ENCODE measurements at regions not wholly inside any gene's neighbourhood (a gene's known extent, or its start where the extent isn't known, plus 50 kb on each side); places are given as distances from the start of the nearest gene placed in this dataset.
"Not testable (repeated sequence)": the region's sequence is repeated elsewhere in the genome, so short reads cannot be mapped to it uniquely, and the experiment has no call there.

DNA sequence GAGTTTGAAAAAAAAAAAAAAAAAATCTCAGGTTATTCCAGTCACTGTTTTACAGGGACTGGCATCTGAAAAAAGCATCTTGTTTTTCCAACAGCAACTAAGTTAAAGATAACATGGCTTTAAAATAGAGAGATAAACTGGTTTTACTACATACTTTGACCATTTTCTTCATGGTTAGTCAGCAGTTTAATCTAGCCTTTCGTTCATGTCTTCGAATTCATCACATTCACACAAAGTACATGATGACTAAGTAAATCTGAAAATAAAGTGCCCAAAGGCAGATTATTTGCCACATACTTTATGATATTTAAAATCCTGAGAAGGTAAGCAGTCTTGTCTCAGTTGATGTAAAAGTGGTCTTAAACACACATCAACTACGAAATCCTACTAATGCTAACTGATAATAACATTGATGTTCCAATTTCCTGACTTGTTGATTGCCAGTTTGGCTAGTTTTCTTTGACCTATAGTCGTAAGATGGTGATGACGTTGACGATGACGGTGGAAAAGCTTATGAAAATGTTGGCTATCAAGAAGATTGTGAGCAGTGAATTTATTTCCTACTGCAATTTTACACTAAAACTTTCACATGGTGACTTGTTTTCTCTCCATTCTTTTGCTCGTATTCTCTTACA lies 540.5 kb upstream of the BOD1L1 start:
- no peak for DNase-seq (ENCODE audit: low read depth in 2 of 2)

DNA sequence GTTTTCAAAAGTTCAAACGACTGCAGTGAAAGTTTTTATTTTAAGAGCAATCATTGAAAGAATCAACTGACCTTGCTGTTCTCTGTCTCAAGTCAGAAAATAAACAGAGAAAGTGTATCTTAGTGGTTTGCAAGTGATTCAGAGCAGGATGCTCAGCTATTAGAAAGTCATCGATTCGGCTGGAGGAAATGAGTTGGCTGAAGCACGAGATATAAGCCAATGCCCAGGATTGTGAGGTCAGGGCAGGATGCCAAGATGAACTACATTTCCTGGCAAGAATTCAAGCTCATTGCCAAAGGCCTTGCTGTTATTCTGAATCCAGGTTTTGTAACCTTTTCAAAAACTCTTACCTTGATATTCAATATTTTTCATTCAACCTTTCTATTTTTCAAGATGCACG lies 541.4 kb upstream of the BOD1L1 start:
- no peak for DNase-seq (ENCODE audit: low read depth in 2 of 2)

DNA sequence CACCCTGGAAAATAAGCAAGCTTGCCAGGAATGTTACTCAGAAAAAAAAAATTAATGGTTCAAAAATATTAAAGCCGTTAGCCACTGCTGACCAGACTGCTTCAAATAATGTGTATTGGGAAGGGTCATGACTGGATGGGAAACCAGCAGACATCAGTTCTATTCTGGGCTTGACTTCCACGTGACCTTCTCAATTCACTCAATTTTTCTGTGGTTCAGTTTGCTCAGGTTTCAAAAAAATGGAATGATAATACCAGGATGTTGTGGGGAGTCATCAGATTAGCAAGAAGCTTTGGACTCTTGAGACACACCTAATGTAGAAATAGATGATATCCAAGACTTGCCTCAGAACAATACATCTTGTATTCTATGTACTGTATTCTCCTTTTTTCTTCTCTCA lies 541.9 kb upstream of the BOD1L1 start:
- no peak for DNase-seq (ENCODE audit: low read depth in 2 of 2)

DNA sequence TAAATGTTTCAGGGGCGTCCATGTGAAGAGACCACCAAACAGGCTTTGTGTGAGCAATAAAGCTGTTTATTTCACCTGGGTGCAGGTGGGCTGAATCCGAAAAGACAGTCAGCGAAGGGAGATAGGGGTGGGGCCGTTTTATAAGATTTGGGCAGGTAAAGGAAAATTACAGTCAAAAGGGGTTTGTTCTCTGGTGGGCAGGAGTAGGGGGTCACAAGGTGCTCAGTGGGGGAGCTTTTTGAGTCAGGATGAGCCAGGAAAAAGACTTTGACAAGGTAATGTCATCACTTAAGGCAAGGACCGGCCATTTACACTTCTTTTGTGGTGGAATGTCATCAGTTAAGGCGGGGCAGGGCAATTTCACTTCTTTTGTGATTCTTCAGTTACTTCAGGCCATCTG lies 542.4 kb upstream of the BOD1L1 start:
- DNase-seq (ENCODE audit: low read depth in 2 of 2) = not testable (repeated sequence)

DNA sequence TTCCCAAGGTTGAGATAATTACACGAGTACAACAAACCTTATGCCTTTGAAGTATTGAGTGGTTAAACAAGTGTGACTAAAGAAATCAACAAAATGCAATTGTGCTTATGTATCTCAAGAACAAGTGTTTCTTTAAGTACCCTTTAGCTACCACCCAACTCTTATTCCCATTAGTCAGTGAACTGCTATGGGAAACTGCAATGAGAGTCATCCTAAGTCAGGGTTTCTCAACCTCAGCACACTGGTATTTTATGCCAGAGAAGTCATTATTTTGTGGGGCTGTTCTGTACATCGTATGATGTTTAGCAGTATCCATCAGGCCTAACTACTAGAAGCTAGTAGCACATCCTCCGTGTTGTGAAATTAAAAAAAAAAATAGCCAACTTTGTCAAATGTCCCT lies 549.1 kb upstream of the BOD1L1 start:
- DNase-seq (ENCODE audit: low read depth in 2 of 2) = no peak

DNA sequence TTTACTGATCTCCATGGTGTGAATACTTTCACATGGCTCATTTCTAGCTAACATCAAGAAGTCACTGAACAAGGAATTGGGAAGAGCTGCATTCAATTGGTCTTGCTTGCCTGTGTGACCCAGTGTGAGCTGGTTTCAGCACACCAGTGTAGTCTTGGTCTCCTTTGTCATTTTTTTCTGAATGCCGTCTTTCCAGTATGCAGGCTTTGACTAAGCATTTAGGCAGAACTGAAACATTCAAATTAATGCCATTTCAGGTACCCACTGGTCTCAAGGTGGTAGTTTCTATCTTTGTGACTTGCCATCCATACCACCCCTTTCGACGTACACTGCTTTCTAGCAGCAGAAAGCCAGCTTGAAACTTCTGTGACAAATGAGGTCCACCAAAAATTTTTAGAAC lies 550.5 kb upstream of the BOD1L1 start:
- DNase-seq (ENCODE audit: low read depth in 2 of 2) = no peak

DNA sequence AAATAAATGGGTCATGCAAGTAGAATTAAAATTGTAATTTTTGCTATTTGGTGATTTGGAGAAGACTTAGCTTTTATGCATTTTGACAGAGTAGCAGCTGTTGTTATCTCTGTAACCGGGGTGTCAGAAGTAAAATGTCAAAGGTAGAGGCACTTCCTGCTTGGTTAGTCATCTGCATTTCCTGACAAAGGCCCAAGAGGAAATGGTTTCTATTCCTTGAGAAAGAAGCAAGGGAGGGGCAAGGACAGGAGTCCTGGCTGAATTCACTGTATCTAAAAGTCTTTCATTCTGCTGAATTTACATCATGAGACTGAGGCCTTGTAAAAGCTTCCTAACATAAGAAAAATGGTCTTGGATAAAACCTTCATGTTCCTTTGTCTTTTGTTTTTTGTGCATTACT lies 550.9 kb upstream of the BOD1L1 start:
- DNase-seq (ENCODE audit: low read depth in 2 of 2) = no peak

DNA sequence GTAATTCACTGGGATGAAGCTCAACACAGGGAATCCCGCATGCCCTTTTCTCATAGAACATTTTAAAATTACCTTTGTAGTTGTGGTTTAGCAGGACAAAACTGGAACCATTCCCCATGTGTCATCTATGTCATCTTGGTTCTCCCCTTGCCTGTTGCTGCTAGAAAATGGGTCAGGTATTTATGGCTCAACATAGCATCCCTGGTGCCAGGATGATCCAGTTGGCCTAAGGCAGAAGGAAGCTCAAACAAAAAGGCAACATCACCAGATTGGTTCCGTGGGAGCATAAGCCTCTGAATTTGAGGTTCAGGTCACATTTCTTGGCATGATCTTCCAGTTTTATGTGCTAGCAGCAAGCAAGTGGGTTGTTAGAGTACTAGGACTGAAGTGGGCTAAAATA lies 552.6 kb upstream of the BOD1L1 start:
- no peak for DNase-seq (ENCODE audit: low read depth in 2 of 2)

DNA sequence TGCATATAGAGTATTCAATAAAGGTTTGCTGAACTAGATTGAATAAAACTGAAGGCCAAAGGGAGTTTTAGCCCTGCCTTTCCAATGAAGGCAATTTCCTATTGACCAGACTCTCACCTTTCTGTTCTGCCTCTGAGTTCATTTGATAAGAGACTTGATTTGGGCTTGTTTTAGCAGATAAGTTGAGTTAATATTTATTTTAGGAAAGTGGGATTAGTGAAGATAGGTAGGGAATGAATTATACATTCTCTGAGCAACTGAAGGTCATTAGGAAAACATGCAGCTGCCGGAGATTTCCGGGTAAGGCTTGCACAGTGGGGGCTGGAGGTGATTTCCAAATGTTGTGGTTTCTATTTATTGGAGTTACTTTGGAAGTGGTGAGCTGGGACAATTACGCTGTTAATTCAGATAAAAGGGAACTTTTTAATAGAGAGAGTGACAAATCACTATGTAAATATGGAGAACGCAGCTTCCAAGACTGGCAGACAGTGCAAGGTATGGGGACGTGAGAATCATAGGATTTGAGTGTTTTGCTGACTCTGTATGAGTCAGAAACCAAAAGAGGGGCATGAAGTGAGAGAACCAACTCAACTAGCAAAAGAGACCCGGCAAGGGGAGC lies 553.6 kb upstream of the BOD1L1 start:
- DNase-seq (ENCODE audit: low read depth in 2 of 2) = no peak

DNA sequence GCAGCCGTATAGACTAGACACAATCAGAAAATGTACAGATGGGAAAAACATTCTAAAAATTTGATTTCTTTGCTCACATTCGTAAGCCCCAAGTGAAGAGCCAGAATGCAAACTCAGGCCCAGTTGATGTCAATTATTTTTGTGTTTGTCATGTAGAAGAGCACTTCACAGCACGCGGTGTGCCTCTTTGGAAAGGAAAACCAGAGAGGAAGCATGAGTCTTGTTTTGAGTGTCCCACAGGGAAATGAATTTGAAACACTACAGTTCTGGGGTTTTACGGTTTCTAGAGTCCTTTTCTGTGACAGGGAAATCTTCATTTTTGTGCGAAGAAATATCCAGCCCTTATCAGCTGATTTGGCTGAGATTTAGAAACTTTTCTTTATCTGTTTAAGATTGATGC lies 554.6 kb upstream of the BOD1L1 start:
- no peak for DNase-seq (ENCODE audit: low read depth in 2 of 2)

DNA sequence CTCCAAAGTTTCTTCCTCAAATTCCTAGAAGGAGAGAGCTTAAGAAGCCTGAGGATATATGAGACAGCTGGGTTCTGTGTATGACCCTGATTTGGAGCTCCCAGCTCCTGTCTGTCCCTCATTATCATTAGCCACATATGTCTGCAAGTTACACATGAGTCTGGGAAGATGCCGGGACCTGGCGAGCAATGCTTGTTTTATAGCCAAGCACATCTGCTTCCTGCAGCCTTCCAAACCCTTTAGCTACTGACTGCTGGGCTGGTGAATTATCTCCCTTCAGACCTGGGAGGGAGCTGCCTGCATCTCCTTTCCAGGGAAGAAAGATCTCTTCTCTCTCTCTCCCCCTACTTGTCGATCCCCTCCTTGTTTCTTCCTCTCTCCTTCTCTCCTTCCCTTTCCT lies 556.7 kb upstream of the BOD1L1 start:
- no peak for DNase-seq (ENCODE audit: low read depth in 2 of 2)

DNA sequence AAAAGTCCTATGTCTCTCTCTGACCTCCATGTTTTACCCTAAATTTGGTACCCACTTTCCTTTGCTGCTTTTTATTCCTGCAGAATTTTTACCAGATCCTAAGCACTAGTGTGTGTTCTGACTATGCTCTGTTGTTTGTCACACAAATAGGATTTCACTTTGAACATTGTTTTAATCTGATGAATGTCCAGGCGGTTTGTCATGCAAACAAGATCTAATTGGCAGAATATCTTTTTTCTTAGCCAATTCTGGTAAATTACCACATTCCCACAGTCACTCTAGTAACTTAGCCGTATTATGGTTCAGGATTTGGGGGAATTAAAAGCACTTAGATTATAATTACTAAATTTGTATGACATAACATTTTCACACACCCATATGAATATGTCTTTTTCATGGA lies 557.2 kb upstream of the BOD1L1 start:
- no peak for DNase-seq (ENCODE audit: low read depth in 2 of 2)

DNA sequence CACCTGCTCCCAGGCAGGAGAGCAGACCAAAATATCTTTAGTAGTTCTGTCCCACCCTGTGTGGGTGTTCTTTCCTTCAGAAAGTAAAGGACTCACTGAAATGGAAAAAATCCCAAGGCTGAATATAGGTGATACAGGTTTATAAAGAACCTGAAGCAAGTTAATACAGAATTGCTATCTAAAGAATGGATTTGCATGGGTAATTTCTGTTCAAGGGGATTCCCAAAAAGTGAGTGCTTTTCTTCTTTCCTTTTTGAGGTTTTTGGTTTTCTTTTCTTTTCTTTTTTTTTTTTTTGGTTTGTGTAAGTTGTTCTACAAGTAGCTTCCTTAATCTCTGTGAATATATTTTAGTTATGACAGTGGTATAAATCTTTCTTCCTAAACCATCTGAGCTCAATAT lies 560.7 kb upstream of the BOD1L1 start:
- DNase-seq (ENCODE audit: low read depth in 2 of 2) = no peak

DNA sequence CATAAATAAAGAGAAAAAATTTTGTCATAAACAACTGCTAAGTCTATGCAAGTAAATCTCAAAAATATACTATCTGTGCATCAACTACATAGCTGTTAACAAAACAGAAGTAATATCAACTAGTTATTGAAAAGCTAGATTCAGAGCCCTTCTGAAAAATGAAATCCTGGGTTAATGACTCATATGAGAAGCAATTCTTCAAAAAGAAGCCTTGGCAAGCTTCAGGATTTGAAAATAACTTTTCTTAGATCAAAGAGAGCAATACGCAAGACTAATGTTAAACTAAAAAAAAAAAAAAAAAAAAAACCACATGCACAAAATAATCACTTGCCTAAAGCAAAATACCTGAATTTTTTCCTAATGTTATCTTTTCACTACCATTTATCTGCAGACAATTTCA lies 566.1 kb upstream of the BOD1L1 start:
- no peak for DNase-seq (ENCODE audit: low read depth in 2 of 2)

DNA sequence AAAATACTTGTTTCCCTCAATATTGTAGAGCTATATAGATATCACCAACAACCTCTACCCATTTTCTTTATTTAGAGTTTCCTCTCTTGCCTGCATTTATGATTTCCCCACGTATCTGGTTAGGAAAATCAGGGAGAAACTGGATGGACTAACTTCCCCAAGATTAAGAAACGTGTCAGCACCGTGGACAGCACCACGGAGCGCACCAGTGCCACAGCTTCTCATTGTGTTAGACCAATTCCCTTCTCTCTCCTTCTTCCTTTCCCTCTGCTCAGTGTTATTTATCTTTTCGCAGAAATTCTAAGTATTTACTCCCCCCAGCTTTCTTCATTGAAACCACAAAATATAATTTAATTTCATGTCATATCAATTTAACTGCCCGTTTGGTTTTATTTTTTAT lies 568.6 kb upstream of the BOD1L1 start:
- DNase-seq (ENCODE audit: low read depth in 2 of 2) = no peak

DNA sequence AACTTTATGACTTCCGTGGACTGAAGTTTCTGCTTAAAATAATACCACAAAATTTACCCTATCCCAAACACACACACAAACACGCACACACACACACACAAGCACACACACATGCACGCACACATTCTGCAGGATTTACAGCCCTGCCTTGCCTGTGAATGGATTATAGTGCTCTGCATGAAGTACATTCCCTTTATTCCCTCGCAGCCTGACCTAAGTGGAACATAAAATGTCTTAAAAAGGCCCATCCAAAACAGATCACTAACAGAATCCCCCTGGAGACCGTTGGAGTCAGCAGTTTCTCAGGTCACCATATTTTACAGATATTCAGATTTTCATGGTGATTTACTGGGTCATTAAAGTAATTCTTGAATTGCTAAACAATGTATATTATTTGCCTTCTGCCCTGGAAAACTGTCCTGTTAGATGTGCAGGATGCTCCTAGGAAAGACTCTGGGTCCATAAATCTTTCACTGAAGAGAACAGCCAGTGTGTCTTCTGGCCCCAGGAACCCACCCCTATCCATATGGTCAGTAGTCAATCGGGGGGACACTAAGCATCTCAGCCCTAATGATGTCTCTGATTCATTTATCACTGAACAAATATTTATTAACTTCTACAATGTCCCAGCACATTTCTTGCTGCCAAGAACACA lies 587.7 kb upstream of the BOD1L1 start:
- no peak for DNase-seq (ENCODE audit: low read depth in 2 of 2)

DNA sequence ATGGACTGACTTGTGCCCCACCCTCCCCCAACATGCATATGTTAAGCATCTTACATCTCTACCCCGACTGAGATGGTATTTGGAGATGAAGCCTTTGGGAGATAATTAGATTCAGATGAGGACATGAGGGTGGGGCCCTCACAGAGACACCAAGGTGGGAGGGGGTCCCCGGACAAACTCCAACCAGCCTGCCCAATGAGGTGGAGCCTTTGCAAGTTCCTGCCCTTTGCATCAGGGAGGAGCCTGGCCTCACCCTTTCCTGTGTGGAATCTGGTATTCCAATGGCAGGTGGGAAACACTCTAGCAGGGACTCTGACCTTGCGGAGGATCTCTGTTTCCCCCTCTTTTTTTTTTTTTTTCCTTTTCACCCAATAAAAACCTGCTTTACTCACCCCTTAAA lies 589.9 kb upstream of the BOD1L1 start:
- DNase-seq (ENCODE audit: low read depth in 2 of 2) = no peak

DNA sequence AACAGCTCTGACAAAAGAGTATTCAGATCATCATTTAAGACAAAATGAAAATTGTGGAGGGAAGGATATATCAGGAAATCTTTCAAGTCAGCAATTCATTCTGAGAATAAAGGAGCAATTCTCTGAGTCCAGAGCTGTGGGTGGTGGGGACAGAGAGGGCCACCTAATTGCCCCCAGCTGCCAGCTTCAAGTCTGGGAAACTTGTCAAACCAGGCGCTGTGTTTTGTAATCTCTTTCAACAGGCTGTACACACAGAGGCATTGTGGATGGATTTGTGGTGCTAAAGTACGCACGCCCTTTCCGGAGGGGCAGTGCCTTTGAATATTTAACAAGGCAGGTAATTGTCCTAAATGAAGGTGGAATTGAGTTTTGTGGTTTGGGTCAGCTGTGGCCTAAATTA lies 591.1 kb upstream of the BOD1L1 start:
- no peak for DNase-seq (ENCODE audit: low read depth in 2 of 2)

DNA sequence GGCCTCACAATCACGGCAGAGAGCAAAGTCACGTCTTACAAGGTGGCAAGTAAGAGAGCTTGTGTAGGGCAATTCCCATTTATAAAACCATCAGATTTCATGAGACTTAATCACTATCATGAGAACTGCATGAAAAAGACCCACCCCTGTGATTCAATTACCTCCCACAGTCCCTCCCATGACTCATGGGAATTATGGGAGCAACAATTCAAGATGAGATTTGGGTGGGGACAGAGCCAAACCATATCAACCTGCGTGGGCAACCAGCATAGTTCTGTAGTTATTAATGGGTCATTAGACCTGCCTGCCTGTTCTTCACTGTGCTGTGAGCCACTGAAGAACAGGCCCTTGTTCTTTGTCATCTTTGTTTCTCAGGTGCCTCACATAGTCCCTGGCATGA lies 593.7 kb upstream of the BOD1L1 start:
- no peak for DNase-seq (ENCODE audit: low read depth in 2 of 2)

DNA sequence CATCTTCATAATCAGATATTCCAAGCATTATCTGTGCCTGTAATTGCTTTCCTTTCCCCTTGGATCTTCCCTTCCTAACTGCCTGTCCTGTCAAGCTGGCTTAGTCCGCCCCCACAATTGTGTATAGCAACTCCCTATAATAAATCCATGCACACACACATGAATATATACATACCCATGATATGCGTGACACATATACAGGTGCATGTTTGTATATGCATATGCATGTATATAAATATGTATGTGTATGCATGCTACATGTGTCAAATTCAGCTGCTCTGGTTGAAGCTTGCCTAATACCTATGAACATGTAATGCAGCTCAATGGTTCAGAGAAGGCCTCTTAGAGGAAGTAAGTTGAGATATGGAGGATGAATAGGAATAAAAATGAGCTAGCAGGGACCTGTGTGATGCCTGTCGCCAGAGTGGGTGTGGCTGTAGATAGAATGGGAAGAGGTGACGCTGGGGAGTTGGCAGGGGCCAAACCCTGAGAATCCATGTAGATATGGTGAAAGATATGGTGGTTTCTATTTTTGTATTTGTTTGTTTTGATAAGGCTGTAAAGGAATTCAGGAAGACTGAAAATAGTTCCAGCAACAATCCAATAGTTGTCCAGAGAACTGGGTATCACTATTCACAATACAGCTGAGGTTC lies 595.0 kb upstream of the BOD1L1 start:
- no peak for DNase-seq (ENCODE audit: low read depth in 2 of 2)

DNA sequence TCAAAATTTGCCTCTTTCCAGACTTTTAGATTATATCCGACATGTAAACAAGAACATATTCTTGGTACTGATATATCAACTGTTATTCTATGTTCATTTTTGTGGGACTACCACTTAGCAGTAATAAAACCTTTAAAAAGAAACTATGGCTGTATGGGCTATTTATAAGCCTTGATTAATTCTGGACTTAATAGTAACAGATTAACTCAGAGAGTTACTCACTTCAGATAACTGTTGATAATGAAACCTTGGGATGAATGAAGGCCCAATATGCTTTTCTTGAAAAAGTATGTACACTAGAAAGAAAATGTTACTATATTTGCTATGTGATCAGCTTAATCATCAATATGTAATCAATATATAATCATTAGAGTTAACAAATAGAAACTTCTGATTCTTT lies 595.9 kb upstream of the BOD1L1 start:
- DNase-seq (ENCODE audit: low read depth in 2 of 2) = no peak

DNA sequence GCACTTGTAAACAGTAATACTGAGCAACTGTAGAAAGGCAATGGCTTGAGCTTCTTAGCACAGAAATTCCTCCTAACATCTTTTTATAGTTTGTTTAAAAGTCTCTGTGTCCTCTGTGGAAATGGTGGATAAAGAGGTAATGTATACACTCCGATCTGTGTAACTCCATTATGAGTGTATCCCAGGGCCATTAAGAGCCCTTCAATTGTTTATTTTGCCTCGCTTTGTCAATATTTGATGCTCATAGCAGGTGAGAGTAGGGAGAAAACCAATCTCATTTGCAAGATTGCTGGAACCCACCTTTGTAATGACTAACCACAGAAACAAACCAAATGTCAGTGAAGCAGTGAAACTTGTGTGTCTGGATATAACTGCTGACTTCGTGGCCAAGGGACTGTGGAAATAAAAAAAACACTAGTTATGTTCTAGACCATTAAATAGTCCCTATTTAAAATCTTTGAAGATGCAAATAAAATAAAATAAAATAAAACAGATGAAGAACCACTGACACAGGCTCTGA lies 598.2 kb upstream of the BOD1L1 start:
- no peak for DNase-seq (ENCODE audit: low read depth in 2 of 2)

DNA sequence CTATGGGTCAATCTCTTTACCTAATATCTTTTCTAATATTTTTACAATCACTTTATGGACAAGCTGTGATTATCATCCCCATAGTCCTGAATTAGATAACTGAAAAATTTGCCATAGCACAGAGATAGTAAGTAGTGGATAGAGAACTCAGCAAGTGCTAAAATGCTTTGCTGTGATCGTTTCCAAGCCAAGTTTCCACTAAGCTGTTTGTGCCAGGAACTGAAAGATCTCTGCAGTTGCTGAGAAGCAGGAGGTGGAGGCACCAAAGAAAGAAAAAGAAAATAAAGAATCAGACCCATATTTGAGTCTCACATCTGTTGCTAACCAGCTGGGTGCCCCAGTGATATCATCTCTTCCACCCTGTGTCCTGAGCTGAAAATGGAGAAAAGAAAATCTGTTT lies 605.6 kb upstream of the BOD1L1 start:
- no peak for DNase-seq (ENCODE audit: low read depth in 2 of 2)
